HepG2 (cell line): ENCODE measurements at regions not wholly inside any gene's neighbourhood (a gene's known extent, or its start where the extent isn't known, plus 50 kb on each side); places are given as distances from the start of the nearest gene placed in this dataset.

Experiments
- ATAC-seq: fragments of 200-7000 bp; cut with Tn5 transposase; 3 replicates; pipeline ENCODE4 v1.9.1; 2020; ENCODE audit warnings: mild to moderate bottlenecking, moderate library complexity
- BruUV-seq: library from RNA; stranded (reverse); fragments of 400-500 nt; replicated peaks from 2 replicates; lab custom pipeline; 2021; lab: Mats Ljungman, UMichigan
- CTCF ChIA-PET: fragments of 300-600 bp; formaldehyde crosslinking; extraction: SDS; loops from one replicate; lab custom pipeline; 2021; ENCODE audit warnings: low total read pairs, inconsistent platforms, low intra/inter-chr PET ratio; lab: Yijun Ruan, JAX
- POLR2A ChIA-PET: fragments of 350-600 bp; sonication (Branson Sonifier 250); formaldehyde crosslinking; loops from one replicate; lab custom pipeline; 2020; ENCODE audit warnings: antibody characterized with exemption, inconsistent platforms; lab: Yijun Ruan, JAX
- DNase-seq: peaks from one replicate; pipeline ENCODE4 v3.0.0-alpha.2; 2015; ENCODE audit warnings: low spot score
- FAIRE-seq: peaks from 3 replicates; lab custom pipeline; 2011; peaks lifted over from hg19 to GRCh38; lab: Jason Lieb, UNC
- H2AFZ ChIP-seq: one replicate; pipeline ENCODE4 v1.6.1; 2011; ENCODE audit warnings: low read length, inconsistent platforms
- H3K27ac ChIP-seq: fragments of 300-600 bp; 3 replicates; pipeline ENCODE4 v1.8.0; 2011; ENCODE audit warnings: mixed run types, mild to moderate bottlenecking, mixed read lengths, low read length, inconsistent platforms; ENCODE audit not compliant: insufficient read depth; ENCODE audit errors: extremely low read length
- H3K27me3 ChIP-seq, 2 experiments: fragments of 200-600 bp in 1 of 2; 2 replicates in 1 of 2; 3 replicates in 1 of 2; pipeline versions ENCODE4 v1.6.0 to v1.8.0; 2011; ENCODE audit warnings: low read length in 2 of 2, mild to moderate bottlenecking in 2 of 2, moderate library complexity in 2 of 2, inconsistent platforms in 1 of 2; ENCODE audit not compliant: insufficient read depth in 2 of 2, control insufficient read depth in 1 of 2
- H3K36me3 ChIP-seq, 2 experiments: fragments of 200-600 bp in 1 of 2; replicated peaks in 1 of 2; 2 replicates in 1 of 2; 3 replicates in 1 of 2; pipeline versions ENCODE4 v1.5.1 to v1.8.0; 2011; ENCODE audit warnings: low read length in 2 of 2, inconsistent platforms in 1 of 2; ENCODE audit not compliant: insufficient read depth in 2 of 2, control insufficient read depth in 1 of 2
- H3K4me1 ChIP-seq: 2 replicates; pipeline ENCODE4 v1.5.1; 2012; ENCODE audit warnings: low read length, inconsistent platforms; ENCODE audit not compliant: insufficient read depth
- H3K4me2 ChIP-seq: 2 replicates; pipeline ENCODE4 v1.6.0; 2011; ENCODE audit warnings: low read depth, low read length, inconsistent platforms
- H3K4me3 ChIP-seq, 3 experiments: fragments of 200-600 bp in 1 of 3; sonication (generic), shearing (Covaris generic) in 1 of 3; replicated peaks in 1 of 3; 2 replicates each; pipeline ENCODE4 v1.5.1; 2011 to 2016; ENCODE audit warnings: low read length in 3 of 3, inconsistent platforms in 2 of 3, low read depth in 2 of 3, mild to moderate bottlenecking in 2 of 3, control low read depth in 1 of 3, mixed read lengths in 1 of 3; ENCODE audit not compliant: insufficient read depth in 1 of 3
- H3K79me2 ChIP-seq: one replicate; pipeline ENCODE4 v1.6.1; 2011; ENCODE audit warnings: low read length, inconsistent platforms; ENCODE audit not compliant: insufficient read depth
- H3K9ac ChIP-seq: 2 replicates; pipeline ENCODE4 v1.6.0; 2011; ENCODE audit warnings: mild to moderate bottlenecking, low read depth, low read length, inconsistent platforms; ENCODE audit not compliant: insufficient read depth
- H3K9me3 ChIP-seq: 2 replicates; pipeline ENCODE4 v1.5.1; 2012; ENCODE audit warnings: mild to moderate bottlenecking, low read length
- H4K20me1 ChIP-seq: 2 replicates; pipeline ENCODE4 v1.6.0; 2011; ENCODE audit warnings: inconsistent platforms, mild to moderate bottlenecking, low read length, moderate library complexity; ENCODE audit not compliant: insufficient read depth
- MEF2D ChIP-seq: sonication (generic); formaldehyde crosslinking; IDR thresholded peaks from 2 replicates; pipeline ENCODE4 v1.5.1; 2020; ENCODE audit warnings: mild to moderate bottlenecking, missing genetic modification reagents
- NR0B2 ChIP-seq: sonication (generic); formaldehyde crosslinking; IDR thresholded peaks from 2 replicates; pipeline ENCODE4 v1.4.0; 2020; ENCODE audit warnings: mild to moderate bottlenecking, missing genetic modification reagents
- SOX5 ChIP-seq: IDR thresholded peaks from 2 replicates; pipeline ENCODE4 v1.6.1; 2016; ENCODE audit warnings: borderline replicate concordance
- ZC3H13 ChIP-seq: sonication (generic); formaldehyde crosslinking; IDR thresholded peaks from 2 replicates; pipeline ENCODE4 v1.8.1; 2023; ENCODE audit warnings: mild to moderate bottlenecking, missing genetic modification reagents, moderate library complexity
- ZNF484 ChIP-seq: sonication (generic); formaldehyde crosslinking; IDR thresholded peaks from 2 replicates; pipeline ENCODE4 v1.5.1; 2020; ENCODE audit warnings: mild to moderate bottlenecking, low read depth, missing genetic modification reagents, borderline replicate concordance
- ZNF569 ChIP-seq: sonication (generic); formaldehyde crosslinking; IDR thresholded peaks from 2 replicates; pipeline ENCODE4 v1.5.0; 2020; ENCODE audit warnings: mild to moderate bottlenecking, missing genetic modification reagents, moderate library complexity, borderline replicate concordance
- ZNF678 ChIP-seq: sonication (generic); formaldehyde crosslinking; IDR thresholded peaks from 2 replicates; pipeline ENCODE4 v1.4.0; 2020; ENCODE audit warnings: mild to moderate bottlenecking, missing genetic modification reagents
- in situ Hi-C: cut with HindIII; loops from 2 replicates; pipeline ENCODE4 v1.10.0; 2017; ENCODE audit warnings: low pct_unique_long_range_greater_than_20kb; ENCODE audit not compliant: extremely low pct_ligation_motif_present
- intact Hi-C: fragments of 100-400 bp; cut with micrococcal nuclease; formaldehyde crosslinking; loops from one replicate; pipeline ENCODE4 v1.10.0; 2022; ENCODE audit not compliant: unreplicated experiment
- TF ChIP-seq, protein P1 (sequence below): sonication (generic); formaldehyde crosslinking; IDR thresholded peaks from 2 replicates; pipeline ENCODE4 v1.4.0; 2020; ENCODE audit warnings: missing genetic modification reagents

DNA sequence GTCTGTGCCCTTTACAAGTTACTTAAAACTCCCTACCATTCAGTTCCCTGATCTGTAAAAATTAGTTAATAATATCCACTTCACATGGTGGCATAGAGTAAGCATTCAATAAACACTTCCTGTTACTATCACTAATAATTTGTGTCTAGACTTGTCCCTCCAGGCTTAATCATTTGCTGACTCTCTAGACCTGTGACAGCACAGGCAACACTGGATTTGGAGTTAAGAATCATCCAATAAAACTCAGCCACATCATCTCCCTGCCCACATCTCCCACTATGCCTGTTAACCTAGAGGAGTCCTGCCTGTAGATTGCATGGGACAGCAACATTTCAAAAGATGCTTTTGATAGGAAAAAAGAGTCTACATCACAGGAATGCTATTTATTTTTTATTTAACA is 564.6 kb downstream of the MFSD1 start:
- H3K4me2 ChIP-seq: no peak overlapping the region
- intact Hi-C loops (no loop called here), in situ Hi-C loops (no loop called here)
- no TSS peak for BruUV-seq
- H3K27ac ChIP-seq: no peak overlapping the region
- no peak for FAIRE-seq
- ChIA-PET CTCF (no interaction called here), POLR2A (no interaction called here)
- no peaks in the 10 kb centered on the region for H3K79me2 ChIP-seq
- no peaks in the 10 kb centered on the region for H3K9me3 ChIP-seq
- H3K27me3 ChIP-seq: no peaks in the 10 kb centered on the region
- ATAC-seq: no peak
- H3K4me3 ChIP-seq: no peak overlapping the region
- H2AFZ ChIP-seq: no peak overlapping the region
- H3K36me3 ChIP-seq: no peaks in the 10 kb centered on the region
- DNase-seq: no peak
- H4K20me1 ChIP-seq: no peaks in the 10 kb centered on the region
- TF ChIP-seq SOX5 (CRISPR knock-in tag): no peak
- TF ChIP-seq ZNF678 (CRISPR knock-in tag): no peak
- no peak for TF ChIP-seq ZNF569 (CRISPR knock-in tag)
- TF ChIP-seq ZC3H13: no peak
- no peak for TF ChIP-seq MEF2D (CRISPR knock-in tag)
- TF ChIP-seq, protein P1, sequence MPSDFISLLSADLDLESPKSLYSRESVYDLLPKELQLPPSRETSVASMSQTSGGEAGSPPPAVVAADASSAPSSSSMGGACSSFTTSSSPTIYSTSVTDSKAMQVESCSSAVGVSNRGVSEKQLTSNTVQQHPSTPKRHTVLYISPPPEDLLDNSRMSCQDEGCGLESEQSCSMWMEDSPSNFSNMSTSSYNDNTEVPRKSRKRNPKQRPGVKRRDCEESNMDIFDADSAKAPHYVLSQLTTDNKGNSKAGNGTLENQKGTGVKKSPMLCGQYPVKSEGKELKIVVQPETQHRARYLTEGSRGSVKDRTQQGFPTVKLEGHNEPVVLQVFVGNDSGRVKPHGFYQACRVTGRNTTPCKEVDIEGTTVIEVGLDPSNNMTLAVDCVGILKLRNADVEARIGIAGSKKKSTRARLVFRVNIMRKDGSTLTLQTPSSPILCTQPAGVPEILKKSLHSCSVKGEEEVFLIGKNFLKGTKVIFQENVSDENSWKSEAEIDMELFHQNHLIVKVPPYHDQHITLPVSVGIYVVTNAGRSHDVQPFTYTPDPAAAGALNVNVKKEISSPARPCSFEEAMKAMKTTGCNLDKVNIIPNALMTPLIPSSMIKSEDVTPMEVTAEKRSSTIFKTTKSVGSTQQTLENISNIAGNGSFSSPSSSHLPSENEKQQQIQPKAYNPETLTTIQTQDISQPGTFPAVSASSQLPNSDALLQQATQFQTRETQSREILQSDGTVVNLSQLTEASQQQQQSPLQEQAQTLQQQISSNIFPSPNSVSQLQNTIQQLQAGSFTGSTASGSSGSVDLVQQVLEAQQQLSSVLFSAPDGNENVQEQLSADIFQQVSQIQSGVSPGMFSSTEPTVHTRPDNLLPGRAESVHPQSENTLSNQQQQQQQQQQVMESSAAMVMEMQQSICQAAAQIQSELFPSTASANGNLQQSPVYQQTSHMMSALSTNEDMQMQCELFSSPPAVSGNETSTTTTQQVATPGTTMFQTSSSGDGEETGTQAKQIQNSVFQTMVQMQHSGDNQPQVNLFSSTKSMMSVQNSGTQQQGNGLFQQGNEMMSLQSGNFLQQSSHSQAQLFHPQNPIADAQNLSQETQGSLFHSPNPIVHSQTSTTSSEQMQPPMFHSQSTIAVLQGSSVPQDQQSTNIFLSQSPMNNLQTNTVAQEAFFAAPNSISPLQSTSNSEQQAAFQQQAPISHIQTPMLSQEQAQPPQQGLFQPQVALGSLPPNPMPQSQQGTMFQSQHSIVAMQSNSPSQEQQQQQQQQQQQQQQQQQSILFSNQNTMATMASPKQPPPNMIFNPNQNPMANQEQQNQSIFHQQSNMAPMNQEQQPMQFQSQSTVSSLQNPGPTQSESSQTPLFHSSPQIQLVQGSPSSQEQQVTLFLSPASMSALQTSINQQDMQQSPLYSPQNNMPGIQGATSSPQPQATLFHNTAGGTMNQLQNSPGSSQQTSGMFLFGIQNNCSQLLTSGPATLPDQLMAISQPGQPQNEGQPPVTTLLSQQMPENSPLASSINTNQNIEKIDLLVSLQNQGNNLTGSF (CRISPR knock-in tag): no peak
- TF ChIP-seq ZNF484 (CRISPR knock-in tag): no peak
- TF ChIP-seq NR0B2: no peak
- no peaks in the 10 kb centered on the region for H3K4me1 ChIP-seq
- no peak overlapping the region for H3K9ac ChIP-seq
